H1 (cell line): ENCODE measurements at regions not wholly inside any gene's neighbourhood (a gene's known extent, or its start where the extent isn't known, plus 50 kb on each side); places are given as distances from the start of the nearest gene placed in this dataset.

Source experiments
- CHD2 ChIP-seq: IDR thresholded peaks from 2 replicates; pipeline ENCODE4 v1.6.1; 2012; ENCODE audit warnings: low read length, improper control_type of control experiment
- CREB1 ChIP-seq: IDR thresholded peaks from 2 replicates; pipeline ENCODE4 v1.6.1; 2012; ENCODE audit warnings: inconsistent platforms
- EZH2 ChIP-seq: fragments of 200-600 bp; sonication (generic); IDR thresholded peaks from 2 replicates; pipeline ENCODE4 v1.7.1; 2012; ENCODE audit warnings: low read depth, mild to moderate bottlenecking, moderate library complexity, low read length, inconsistent platforms; ENCODE audit not compliant: severe bottlenecking
- POLR2AphosphoS5 ChIP-seq: IDR thresholded peaks from 2 replicates; pipeline ENCODE4 v1.6.1; 2011; ENCODE audit warnings: low read depth, low read length
- TAF7 ChIP-seq: optimal IDR thresholded peaks from 2 replicates; pipeline ENCODE3; 2011; ENCODE audit warnings: low read depth, mild to moderate bottlenecking, inconsistent platforms, low read length, moderate library complexity, borderline replicate concordance
- TEAD4 ChIP-seq: IDR thresholded peaks from 2 replicates; pipeline ENCODE4 v1.6.1; 2012; ENCODE audit warnings: low read depth, low read length, inconsistent platforms, mixed read lengths
- YY1 ChIP-seq: IDR thresholded peaks from 2 replicates; pipeline ENCODE4 v1.6.1; 2011; ENCODE audit warnings: low read depth, mild to moderate bottlenecking, low read length
- ZNF274 ChIP-seq: IDR thresholded peaks from 2 replicates; pipeline ENCODE4 v1.7.0; 2012; ENCODE audit warnings: low read length, borderline replicate concordance; ENCODE audit errors: extremely low read depth
- TF ChIP-seq, protein P1 (sequence below): IDR thresholded peaks from 2 replicates; pipeline ENCODE4 v1.6.1; 2012; ENCODE audit warnings: inconsistent platforms
- TF ChIP-seq, protein P2 (sequence below): IDR thresholded peaks from 2 replicates; pipeline ENCODE4 v1.6.1; 2011; ENCODE audit warnings: low read length, improper control_type of control experiment
- TF ChIP-seq, protein P3 (sequence below), 3 experiments: IDR thresholded peaks; 1 replicate in 2 of 3; 2 replicates in 1 of 3; pipeline versions ENCODE4 v1.5.1 to v1.6.1; 2011; ENCODE audit warnings: low read length in 3 of 3, mild to moderate bottlenecking in 3 of 3, inconsistent platforms in 2 of 3, low read depth in 1 of 3, moderate library complexity in 1 of 3; ENCODE audit not compliant: insufficient read depth in 1 of 3; ENCODE audit errors: control extremely low read depth in 1 of 3

DNA sequence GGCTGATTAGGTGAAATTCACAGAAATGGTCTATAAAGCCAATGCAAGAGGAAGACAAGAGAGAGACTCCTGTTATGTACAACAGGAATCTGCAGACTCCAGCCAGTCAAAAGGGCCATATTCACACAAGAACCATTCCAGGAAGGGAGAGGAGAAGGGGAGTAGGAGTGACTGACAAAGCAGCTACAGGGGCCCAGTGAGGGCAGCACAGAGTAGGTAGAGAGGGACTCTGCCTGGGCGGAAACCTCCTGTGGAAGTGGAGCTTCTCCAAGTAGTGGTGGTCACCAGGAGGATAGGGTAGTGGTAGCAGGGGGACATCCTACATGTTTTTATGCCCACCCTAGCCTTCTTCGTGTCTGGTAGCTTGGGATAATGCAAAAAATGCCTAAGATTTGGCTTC lies 667.3 kb downstream of the ACTL7B start:
- no peak for TF ChIP-seq CHD2
- TF ChIP-seq YY1, result no peak
- no peak for TF ChIP-seq CREB1
- TF ChIP-seq ZNF274, result no peak
- TF ChIP-seq TAF7, result no peak
- TF ChIP-seq EZH2, result no peak
- no peak for TF ChIP-seq POLR2AphosphoS5
- no peak for TF ChIP-seq TEAD4
- TF ChIP-seq, protein P1, sequence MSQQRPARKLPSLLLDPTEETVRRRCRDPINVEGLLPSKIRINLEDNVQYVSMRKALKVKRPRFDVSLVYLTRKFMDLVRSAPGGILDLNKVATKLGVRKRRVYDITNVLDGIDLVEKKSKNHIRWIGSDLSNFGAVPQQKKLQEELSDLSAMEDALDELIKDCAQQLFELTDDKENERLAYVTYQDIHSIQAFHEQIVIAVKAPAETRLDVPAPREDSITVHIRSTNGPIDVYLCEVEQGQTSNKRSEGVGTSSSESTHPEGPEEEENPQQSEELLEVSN, result no peak
- TF ChIP-seq, protein P2, sequence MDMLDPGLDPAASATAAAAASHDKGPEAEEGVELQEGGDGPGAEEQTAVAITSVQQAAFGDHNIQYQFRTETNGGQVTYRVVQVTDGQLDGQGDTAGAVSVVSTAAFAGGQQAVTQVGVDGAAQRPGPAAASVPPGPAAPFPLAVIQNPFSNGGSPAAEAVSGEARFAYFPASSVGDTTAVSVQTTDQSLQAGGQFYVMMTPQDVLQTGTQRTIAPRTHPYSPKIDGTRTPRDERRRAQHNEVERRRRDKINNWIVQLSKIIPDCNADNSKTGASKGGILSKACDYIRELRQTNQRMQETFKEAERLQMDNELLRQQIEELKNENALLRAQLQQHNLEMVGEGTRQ, result no peak
- TF ChIP-seq, protein P3, sequence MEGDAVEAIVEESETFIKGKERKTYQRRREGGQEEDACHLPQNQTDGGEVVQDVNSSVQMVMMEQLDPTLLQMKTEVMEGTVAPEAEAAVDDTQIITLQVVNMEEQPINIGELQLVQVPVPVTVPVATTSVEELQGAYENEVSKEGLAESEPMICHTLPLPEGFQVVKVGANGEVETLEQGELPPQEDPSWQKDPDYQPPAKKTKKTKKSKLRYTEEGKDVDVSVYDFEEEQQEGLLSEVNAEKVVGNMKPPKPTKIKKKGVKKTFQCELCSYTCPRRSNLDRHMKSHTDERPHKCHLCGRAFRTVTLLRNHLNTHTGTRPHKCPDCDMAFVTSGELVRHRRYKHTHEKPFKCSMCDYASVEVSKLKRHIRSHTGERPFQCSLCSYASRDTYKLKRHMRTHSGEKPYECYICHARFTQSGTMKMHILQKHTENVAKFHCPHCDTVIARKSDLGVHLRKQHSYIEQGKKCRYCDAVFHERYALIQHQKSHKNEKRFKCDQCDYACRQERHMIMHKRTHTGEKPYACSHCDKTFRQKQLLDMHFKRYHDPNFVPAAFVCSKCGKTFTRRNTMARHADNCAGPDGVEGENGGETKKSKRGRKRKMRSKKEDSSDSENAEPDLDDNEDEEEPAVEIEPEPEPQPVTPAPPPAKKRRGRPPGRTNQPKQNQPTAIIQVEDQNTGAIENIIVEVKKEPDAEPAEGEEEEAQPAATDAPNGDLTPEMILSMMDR (IDR thresholded peaks at IDR 0.05; ENCODE audit: control extremely low read depth in 1 of 3, insufficient read depth in 1 of 3, low read depth in 1 of 3, low read length in 3 of 3), result no peak
